DMS 273 (cell line): ENCODE measurements at regions not wholly inside any gene's neighbourhood (a gene's known extent, or its start where the extent isn't known, plus 50 kb on each side); places are given as distances from the start of the nearest gene placed in this dataset.
A peak's percentile ranks its signal among the peaks of the same experiment; 100 is the strongest.

Experiments
- DNase-seq: peaks from one replicate; lab custom pipeline; 2025; ENCODE audit not compliant: unreplicated experiment; lab: John Stamatoyannopoulos, UW

DNA sequence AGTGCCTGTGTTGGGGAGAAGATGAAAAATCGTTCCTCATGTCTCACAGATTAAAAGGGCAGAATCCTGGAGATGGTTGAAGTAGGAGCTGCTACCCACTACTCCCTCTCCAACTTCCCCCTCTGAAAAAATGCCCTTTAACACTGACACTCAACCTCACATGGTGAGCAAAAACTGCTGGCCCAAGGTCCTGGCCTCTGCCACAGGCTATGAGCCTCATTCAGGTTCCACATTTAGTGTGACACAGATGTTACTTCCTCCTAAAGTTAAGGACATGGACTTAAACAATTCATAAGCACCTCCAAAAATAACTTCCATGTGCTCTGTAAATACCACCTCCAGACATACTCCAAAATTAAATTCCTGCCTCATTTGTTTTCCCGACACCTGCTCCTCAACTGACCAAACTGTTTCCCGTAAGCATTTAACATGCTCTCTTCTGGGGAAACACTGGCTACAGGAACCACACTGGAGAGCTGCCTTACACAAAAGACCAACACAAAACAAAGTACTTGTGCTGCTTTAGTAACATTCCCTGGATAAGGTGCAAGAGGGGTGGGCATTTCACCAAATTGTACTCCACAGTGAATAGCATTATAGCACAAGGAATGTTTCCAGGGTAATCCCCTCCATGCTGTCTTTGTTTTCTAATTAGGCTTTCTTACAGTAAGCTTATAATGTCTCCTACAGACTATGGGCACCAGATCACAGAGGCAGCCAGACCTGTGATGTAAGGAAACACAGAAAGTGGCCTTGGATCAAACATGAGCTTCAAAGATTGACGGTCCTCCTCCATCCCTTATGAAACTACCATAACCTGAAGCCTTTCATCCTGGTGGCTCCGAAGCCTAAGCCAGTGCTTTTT is 57.0 kb downstream of the PHLDA1 start:
- no peak for DNase-seq

DNA sequence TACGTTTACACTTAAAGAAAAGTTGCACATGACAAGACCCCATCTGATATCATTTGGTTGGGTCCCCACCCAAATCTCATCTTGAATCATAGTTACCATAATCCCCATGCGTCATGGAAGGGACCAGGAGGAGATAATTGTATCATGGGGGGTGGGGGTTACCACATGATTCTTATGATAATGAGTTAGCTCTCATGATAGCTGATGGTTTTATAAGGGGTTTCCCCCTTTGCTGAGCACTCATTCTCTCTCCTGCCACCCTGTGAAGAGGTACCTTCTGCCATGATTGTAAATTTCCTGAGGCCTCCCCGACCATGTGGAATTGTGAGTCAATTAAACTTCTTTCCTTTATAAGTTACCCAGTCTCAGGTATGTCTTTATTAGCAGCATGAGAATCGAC is 60.3 kb downstream of the PHLDA1 start:
- no peak for DNase-seq

DNA sequence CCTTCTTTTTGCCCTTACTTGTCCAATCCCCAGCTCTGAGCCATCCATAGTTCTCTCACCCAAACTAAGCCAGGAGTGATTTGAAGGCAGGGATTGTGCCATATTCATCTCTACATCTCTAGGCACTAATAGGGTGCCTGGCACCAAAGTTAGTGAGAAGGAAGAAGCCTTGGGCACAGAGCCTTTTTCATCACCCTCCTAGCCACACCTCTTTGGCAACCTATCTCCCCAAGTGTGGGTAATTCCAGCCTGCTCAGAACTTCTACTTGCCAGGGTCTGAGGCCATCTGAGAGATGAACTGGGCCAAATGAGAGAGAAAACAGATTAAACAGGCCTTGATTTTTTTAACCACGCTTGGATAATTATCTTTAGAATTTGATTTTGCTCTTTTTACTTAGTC is 61.3 kb downstream of the PHLDA1 start:
- DNase-seq: no peak

DNA sequence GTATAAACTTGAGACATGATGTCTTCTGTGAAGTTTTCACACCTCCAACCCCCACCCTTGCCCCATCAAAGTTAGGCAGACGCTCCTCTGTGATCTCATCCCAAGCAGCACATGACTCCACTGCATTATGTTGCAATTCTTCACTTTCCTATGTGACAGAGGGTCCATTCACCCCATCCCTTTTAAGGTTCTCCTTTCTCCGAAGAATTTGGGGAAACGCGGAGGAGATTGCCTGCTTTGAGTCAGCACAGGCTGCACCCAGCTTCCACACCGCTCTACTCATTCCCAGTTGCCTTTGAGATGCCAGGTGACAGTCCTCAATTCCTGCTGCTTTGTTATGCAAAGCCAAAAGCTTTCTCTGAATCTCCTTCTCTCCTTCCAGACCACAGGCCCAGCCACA is 61.8 kb downstream of the PHLDA1 start:
- DNase-seq: no peak

DNA sequence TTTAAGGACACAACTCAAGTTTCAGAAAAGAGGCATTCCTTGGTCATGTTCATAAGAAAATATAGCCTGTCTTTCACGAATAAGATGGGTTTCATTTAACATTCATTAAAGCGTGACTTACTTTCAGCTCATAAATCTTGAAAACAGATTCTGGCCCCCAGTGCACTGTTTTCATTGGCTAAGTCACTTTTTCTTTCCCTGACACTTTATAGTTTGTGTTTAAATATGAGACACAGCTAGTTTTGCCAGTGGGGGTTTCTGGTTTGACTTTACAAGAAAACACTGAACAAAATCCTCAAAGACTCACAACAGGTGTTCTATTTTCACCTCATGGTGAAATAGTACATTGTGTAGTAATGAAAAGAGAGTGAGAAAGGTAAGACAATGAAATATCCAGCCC is 65.9 kb downstream of the PHLDA1 start:
- no peak for DNase-seq

DNA sequence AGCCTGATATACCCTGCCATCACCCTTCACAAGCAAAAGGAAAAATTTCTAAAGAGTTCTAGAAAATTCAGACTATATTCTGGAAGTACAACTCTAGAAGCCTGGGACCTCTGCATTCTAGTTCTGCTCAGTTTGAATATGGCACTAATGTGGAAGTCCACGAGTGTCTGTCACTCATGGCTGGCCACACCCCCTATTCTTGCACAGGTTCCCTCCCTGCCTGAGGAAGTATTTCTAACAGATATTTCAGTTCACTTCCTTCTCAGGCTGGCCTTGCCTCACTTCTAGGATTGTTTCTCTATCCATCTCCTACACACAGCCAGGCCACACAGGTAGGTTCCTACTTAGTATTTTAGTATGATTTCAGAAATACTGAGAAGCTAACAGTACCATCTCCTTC is 67.4 kb downstream of the PHLDA1 start:
- no peak for DNase-seq

DNA sequence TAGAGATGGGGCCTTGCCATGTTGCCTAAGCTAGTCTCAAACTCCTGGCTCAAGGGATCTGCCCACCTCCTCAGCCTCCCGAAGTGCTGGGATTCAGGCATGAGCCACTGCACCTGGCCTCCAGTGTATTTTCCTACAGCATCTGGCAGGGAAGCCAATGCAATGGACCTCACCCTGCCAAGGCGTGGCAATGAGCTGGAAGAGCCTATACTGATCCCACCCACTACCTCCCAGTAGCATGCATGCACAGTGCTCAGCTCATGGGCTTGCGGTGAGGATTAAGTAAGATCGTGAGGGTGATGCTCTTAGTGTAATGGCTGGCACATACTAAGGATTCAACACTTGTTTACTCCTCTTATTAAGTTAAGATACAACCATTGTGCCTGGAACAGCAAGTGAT is 69.7 kb downstream of the PHLDA1 start:
- DNase-seq: no peak

DNA sequence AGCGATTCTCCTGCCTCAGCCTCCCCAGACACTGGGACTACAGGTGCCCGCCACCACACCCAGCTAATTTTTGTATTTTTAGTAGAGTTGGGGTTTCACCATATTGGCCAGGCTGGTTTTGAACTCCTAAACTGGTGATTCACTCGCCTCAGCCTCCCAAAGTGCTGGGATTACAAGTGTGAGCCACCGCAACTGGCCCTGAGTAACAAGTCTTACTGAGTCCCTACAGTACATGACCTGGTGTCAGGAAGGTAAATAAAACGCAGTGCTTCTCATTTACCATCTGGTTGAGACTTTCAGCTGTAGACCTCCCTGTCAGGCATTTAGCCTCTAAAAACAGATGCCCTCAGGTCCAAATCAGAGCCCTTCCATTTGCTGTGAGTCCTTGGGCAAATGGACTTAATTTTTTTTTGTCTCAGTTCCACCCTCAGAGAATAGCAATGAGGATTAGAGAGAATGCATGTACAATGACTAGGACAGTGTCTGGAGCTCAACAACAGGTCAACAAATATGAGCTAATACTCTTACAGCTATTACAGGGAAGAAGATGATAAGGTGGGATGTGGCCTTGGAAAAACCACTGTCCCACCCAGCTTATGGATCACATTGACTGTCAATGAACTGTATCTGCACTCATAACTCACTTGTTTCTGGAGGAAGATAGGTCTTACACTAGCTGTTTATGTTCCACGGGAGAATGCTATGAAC is 70.5 kb downstream of the PHLDA1 start:
- no peak for DNase-seq

DNA sequence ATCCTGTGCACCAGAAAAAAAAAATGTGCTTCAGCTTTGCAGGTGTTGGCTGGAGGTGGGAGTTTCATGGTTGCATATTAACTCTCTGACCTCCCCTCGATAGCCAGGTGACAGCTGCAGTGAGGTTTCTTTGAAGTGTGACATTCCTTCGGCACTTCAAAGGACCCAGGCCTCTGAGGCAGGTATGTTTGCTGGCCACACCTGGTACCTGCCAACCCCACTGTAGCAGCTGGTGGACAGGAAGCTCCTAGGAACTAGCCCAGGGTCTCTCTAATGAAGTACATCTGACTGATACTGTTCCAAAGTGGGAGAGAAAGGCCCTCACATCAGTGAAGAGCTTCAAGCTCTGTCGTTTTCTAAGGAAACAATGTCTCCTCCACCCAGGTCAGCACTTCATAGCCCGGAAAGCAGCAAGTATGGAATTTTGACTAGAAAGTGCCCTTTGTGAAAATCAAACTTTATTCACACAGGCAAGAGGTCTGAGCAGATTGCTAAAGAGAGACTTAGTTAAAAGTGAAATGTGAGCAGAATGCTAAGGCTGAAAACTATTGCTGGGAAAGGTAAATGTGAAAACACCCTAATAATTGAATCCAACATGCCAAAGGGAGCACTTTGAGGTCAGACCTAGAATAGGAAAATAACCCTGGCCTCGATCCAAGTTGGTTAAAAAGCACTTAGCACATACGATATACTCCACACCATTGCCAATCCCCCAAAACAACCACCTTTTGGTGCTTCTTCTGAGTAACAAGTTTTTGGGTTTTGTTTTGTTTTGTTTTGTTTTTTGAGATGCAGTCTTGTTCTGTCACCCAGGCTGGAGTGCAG is 71.3 kb downstream of the PHLDA1 start:
- DNase-seq: no peak

DNA sequence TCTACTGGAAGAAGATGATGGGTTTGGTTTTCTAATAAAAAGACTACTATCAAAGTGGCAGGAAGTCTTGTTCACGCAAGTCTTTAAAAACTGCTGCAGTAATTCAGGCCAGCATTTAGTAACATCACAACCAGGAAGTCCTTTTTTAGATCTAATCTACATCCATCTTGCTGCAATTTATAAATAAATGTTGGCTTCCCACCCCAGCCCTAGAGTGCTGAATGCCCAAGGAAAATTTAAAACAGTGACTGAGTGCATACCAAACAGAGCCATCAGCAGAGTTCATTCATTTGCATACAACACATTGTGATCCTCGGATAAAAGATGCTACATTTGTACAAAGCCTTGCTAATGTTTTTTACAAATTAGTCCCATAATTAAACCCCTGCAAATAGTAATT is 72.1 kb downstream of the PHLDA1 start:
- no peak for DNase-seq

DNA sequence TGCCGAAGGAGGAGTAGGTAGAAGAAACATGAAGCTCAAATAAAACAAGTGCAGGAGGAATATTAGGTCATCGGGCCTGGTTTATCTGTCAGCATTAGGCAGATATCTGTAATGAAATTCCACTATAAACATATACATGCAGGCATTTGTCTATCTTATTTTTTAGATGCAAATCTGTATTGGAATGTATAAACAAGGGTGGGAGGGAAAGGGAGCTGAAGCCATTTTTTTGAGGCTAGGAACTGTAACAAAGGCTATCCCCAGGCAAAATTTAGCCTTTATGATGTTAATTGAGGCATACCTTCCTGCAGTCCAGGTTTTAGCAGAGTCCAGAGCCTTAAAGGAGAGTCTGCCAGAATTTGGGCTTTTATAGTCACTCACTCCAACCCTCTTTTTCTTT is 72.5 kb downstream of the PHLDA1 start:
- DNase-seq: no peak

DNA sequence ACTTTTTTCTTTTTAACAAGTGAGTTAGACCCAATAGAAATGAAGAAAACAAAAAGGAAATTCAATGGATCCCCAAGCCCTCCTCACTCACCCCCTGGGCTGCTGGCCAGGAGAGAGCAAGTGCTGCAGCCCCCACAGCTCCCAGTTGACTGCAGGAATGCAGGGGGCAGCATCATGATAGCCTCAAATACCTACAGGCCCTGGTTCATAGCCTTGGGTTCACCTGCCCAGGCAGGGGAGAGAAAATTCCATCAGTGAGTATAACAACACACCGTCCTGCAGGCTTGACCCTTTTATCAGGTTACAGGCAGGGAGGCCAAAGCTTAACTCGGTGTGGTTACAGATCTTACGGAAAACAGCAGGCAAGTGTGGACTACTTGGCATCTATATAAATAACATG is 76.3 kb downstream of the PHLDA1 start:
- DNase-seq: no peak

DNA sequence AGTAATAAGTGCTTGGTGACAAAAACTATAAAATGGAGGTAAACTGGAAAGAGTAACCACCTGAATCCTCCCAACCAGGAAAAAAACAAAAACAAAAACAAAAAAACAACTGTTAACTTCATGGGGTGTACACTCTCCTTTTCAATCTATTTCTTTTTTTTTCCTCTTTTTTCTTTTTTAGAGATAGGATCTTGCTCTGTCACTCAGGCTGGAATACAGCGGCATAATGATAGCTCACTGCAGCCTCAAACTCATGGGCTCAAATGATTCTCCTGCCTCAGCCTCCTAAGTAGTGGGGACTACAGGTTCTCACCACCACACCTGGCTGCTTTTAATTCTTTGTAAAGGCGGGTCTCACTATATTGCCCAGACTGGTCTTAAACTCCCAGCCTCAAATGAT is 76.8 kb downstream of the PHLDA1 start:
- no peak for DNase-seq

DNA sequence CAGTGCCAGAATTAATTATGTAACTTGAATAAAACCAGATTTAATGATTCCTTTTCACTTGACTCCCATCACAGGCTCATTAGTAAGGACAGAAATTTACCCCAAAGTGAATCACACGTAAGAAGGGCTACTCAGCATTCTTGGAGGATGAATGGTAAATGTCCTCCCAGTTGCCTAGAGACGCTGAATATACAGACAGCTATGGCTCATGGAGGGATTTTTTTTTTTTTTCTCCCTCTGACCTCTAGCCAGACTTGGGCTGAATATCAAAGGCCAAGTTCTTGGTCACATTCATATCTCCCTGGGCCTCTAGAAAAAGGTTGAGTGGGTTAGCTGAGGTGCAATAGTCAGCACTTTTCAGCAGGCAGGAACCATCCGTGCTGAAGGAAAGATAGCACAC is 77.5 kb downstream of the PHLDA1 start:
- no peak for DNase-seq

DNA sequence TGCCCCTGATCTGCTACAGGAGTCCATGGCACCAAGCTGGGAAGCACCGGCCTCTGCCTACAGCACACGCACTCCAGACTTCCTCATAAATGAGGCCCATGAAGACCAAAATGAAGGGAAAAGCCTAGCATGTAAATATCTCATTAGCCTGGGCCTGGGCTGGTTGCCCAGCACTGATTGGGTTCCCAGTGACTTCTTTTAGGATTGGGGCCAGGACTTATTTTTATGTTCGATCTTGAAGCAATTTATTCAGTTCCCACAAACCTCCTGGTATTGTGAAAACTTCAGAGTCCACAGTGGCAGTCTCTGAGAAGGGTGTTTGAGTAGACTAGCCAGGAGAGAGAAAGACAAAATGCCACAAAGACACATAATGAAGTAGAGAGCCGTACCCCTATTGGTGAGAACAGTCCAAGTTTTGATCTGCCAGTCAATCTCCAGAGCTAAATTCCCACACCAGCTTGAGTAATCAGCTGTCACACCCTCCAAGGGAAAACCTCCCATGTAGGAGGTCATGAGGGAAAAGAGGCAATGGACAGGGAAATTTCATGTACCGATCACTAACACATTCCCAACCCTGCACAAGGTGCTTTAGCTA is 78.2 kb downstream of the PHLDA1 start:
- peak; percentile 42 for DNase-seq

DNA sequence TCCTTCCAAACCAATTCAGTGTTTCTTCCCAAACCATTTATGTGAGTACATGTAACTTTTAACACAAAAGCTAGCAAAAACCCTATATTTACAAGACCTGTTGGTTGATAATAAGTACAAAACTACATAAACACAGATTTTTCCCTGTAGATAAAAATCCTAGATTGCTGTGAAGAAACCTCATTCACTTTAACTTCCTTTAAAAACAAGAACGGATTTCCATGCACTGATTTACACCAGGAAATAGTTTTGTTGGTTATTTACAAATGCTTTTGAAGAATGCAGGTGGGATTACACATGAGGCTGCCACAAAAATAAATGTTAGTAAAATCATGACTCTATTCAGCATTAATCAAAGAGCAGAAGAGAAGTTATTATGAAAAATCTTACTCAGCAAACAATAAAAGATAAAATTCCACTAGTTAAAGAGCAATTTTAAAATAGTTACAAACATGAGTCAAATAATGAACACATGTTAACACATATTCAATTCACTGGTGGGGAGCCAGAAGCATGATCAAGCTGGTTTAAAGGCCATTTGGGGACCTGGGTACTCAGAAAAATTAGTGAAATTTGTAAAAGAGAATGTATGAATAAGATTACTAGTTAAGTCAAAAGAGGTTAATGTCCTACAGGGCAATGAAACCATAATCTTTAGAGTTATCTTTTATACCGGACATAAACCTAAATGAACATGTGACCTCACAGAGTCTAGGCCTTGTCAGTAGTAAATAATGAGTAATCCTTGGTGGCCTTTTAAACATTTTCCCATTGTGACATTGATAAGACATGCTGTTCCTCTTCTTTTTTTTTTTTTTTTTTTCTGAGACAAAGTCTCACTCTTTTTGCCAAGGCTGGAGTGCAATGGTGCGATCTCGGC is 79.9 kb downstream of the PHLDA1 start:
- DNase-seq: no peak

DNA sequence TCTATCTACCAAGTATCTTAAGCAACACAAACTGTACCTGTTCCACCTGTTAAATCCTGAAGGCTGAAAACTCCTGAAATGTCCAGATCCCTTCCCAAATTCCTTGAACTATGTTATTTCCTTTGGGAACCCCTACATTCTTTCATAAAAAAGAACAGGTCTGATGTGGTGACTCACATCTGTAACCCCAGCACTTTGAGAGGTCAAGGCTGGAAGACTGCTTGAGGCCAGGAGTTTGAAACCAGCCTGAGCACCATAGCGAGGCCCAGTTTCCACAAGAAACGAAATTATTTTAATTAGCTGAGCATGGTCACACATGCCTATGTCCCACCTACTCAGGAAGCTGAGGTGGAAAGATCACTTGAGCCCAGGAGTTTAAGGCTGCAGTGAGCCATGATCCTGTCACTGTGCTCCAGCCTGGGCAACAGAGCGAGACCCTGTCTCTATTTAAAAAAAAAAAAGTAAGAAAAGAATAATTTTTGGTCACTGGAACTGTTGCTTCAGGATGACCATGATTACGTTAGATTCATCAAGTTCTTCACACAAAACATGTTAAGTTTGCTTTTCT is 84.3 kb downstream of the PHLDA1 start:
- no peak for DNase-seq

DNA sequence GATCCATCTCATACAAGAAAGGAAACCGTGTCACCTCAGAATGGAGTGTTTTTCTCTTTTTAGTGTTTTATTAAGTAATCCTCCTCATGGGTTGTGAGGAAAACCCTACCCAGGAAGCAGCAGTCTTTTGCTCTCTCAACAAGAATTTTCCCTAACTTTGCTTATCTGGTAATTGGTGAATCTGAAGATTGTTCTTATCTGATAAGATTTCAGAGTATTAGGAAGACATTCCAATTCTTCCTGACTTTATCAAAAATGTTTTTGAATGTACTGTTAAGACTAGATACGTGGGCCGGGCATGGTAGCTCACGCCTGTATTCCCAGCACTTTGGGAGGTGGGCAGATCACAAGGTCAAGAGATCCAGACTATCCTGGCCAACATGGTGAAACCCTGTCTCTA is 86.0 kb downstream of the PHLDA1 start:
- no peak for DNase-seq

DNA sequence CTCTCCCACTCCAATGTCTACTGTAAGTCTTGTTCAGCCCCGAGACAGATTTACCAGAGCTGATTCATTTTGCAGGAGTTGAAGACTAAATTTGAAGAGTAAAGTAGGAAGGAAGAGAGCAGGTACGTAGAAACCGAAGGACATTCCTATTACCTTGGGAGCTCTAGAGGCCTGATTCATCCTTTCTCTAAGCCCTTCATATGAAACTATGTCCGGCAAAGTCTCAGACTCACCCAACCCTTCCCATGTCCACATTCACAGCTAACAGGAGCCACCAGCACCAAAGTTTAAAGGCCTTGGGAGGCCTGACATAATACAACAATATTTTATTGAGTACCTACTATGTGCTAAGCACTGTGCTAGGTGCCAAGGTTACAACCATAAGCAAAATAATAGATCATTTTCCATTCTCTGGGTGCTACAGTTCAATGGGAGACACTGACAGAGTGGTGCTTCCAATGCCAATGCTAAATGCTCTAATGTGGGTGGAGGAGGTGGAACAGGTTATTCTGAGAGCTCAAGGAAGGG is 86.6 kb downstream of the PHLDA1 start:
- no peak for DNase-seq
